ENCODE measurements at regions not wholly inside any gene's neighbourhood (a gene's known extent, or its start where the extent isn't known, plus 50 kb on each side); places are given as distances from the start of the nearest gene placed in this dataset.

DNA sequence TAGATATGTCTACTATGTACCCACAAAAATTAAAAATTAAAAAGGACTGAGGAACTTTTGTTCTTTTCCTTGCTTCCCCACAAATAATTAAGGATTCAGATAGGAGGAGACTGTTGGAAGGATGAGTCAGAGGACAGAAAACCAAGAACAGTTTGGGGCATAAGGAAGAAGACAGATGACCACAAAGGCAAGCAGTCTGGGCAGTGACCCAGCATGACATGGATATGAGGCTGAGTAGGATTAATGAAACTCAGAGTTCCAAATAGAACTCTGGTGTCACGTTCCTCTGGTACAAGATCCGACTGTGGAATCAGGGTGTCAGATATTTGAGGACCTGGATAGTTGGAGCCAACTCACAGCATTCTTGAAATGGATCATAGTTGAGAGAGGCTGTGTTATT lies 89.3 kb upstream of the SLC38A4 start:
- H3K9ac ChIP-seq (ENCODE audit: insufficient read depth in 1 of 2, low read depth in 2 of 2, low read length in 2 of 2) = no peak overlapping the region
- H4K20me1 ChIP-seq (replicated peaks; ENCODE audit: control insufficient read depth, insufficient read depth, low read length) = no peaks in the 10 kb centered on the region
- no peak overlapping the region for H3K4me2 ChIP-seq (ENCODE audit: insufficient read depth, low read length)
- no peak overlapping the region for H3K4me3 ChIP-seq
- in situ Hi-C loops (cut with MboI) (no loop called here), intact Hi-C loops (cut with micrococcal nuclease) (no loop called here)
- no peaks in the 10 kb centered on the region for H3K4me1 ChIP-seq (replicated peaks in 1 of 2; ENCODE audit: control insufficient read depth in 2 of 2, insufficient read depth in 2 of 2, low read length in 2 of 2)
- 0% methylated on average over 2 of the region's 2 CpGs for WGBS (ENCODE audit: insufficient coverage, low coverage, missing lambda C conversion rate)
- ChIA-PET POLR2A (no interaction called here), CTCF (ENCODE audit: low intra/inter-chr PET ratio) (no interaction called here)
- H3K27me3 ChIP-seq (ENCODE audit: control insufficient read depth in 2 of 2, insufficient read depth in 2 of 2, low read length in 2 of 2) = no peaks in the 10 kb centered on the region
- H2AFZ ChIP-seq (ENCODE audit: low read depth, low read length) = no peak overlapping the region
- no peak overlapping the region for H3K27ac ChIP-seq (ENCODE audit: extremely low read depth, low read depth, low read length)
- DNase-seq (ENCODE audit: extremely low read depth in 1 of 4, low spot score in 3 of 4) (no peak), ATAC-seq (no peak), FAIRE-seq (no peak)
- H3K36me3 ChIP-seq (ENCODE audit: control insufficient read depth, insufficient read depth, low read length) = no peaks in the 10 kb centered on the region
- H3K9me1 ChIP-seq (ENCODE audit: control insufficient read depth, insufficient read depth, low read length) = no peaks in the 10 kb centered on the region
- H3K9me3 ChIP-seq (replicated peaks; ENCODE audit: control insufficient read depth, insufficient read depth, low read depth, low read length) = no peaks in the 10 kb centered on the region
- BruUV-seq (replicated peaks) = no TSS peak
- no peak for TF ChIP-seq MCM3 (IDR thresholded peaks at IDR 0.05)
- TF ChIP-seq, protein P1, sequence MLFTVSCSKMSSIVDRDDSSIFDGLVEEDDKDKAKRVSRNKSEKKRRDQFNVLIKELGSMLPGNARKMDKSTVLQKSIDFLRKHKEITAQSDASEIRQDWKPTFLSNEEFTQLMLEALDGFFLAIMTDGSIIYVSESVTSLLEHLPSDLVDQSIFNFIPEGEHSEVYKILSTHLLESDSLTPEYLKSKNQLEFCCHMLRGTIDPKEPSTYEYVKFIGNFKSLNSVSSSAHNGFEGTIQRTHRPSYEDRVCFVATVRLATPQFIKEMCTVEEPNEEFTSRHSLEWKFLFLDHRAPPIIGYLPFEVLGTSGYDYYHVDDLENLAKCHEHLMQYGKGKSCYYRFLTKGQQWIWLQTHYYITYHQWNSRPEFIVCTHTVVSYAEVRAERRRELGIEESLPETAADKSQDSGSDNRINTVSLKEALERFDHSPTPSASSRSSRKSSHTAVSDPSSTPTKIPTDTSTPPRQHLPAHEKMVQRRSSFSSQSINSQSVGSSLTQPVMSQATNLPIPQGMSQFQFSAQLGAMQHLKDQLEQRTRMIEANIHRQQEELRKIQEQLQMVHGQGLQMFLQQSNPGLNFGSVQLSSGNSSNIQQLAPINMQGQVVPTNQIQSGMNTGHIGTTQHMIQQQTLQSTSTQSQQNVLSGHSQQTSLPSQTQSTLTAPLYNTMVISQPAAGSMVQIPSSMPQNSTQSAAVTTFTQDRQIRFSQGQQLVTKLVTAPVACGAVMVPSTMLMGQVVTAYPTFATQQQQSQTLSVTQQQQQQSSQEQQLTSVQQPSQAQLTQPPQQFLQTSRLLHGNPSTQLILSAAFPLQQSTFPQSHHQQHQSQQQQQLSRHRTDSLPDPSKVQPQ (CRISPR knock-in tag; IDR thresholded peaks at IDR 0.05; ENCODE audit: borderline replicate concordance) = no peak
- no peak for TF ChIP-seq RFX7 (CRISPR knock-in tag; IDR thresholded peaks at IDR 0.05)
- no peak for TF ChIP-seq CEBPB (tag; IDR thresholded peaks at IDR 0.05)
- TF ChIP-seq KAT2B (IDR thresholded peaks at IDR 0.05; ENCODE audit: low read depth, low read length) = no peak
- TF ChIP-seq, protein P2, sequence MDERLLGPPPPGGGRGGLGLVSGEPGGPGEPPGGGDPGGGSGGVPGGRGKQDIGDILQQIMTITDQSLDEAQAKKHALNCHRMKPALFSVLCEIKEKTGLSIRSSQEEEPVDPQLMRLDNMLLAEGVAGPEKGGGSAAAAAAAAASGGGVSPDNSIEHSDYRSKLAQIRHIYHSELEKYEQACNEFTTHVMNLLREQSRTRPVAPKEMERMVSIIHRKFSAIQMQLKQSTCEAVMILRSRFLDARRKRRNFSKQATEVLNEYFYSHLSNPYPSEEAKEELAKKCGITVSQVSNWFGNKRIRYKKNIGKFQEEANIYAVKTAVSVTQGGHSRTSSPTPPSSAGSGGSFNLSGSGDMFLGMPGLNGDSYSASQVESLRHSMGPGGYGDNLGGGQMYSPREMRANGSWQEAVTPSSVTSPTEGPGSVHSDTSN (CRISPR knock-in tag; IDR thresholded peaks at IDR 0.05; ENCODE audit: low read depth) = no peak
- TF ChIP-seq, protein P2 (tag; conservative IDR thresholded peaks at IDR 0.05; ENCODE audit: low read depth) = no peak
- TF ChIP-seq MCM7 (IDR thresholded peaks at IDR 0.05) = no peak
- no peaks in the 10 kb centered on the region for H3K79me2 ChIP-seq (ENCODE audit: control insufficient read depth, insufficient read depth, low read length)

Data from K562 (cell line).